Mesendoderm (in vitro differentiated cells): ENCODE measurements at regions not wholly inside any gene's neighbourhood (a gene's known extent, or its start where the extent isn't known, plus 50 kb on each side); places are given as distances from the start of the nearest gene placed in this dataset.

Experiments
- DNase-seq: peaks from one replicate; pipeline ENCODE4 v3.0.0; 2013
- H2AK5ac ChIP-seq: 2 replicates; pipeline ENCODE4 v1.6.1; 2013; ENCODE audit warnings: low read length, inconsistent platforms
- H2BK120ac ChIP-seq: 2 replicates; pipeline ENCODE4 v1.6.1; 2013; ENCODE audit warnings: low read depth, mild to moderate bottlenecking, low read length, moderate library complexity, mixed read lengths
- H2BK15ac ChIP-seq: replicated peaks from 2 replicates; pipeline ENCODE4 v1.6.1; 2013; ENCODE audit warnings: low read depth, mild to moderate bottlenecking, moderate library complexity
- H2BK5ac ChIP-seq: 2 replicates; pipeline ENCODE4 v1.6.1; 2013; ENCODE audit warnings: low read length, inconsistent platforms
- H3K18ac ChIP-seq: 2 replicates; pipeline ENCODE4 v1.6.1; 2013; ENCODE audit warnings: mild to moderate bottlenecking, low read length, mixed read lengths
- H3K23ac ChIP-seq: one replicate; pipeline ENCODE4 v1.6.1; 2013; ENCODE audit warnings: low read length
- H3K27ac ChIP-seq: 2 replicates; pipeline ENCODE4 v1.5.1; 2013; ENCODE audit warnings: low read depth, mild to moderate bottlenecking, inconsistent platforms, low read length, moderate library complexity
- H3K27me3 ChIP-seq: 2 replicates; pipeline ENCODE4 v1.6.1; 2013; ENCODE audit warnings: low read length, control low read depth, mild to moderate bottlenecking, inconsistent platforms; ENCODE audit not compliant: insufficient read depth, poor library complexity
- H3K36me3 ChIP-seq: 2 replicates; pipeline ENCODE4 v1.6.1; 2013; ENCODE audit warnings: low read length, inconsistent platforms; ENCODE audit not compliant: control insufficient read depth, insufficient read depth
- H3K4ac ChIP-seq: one replicate; pipeline ENCODE4 v1.6.1; 2013; ENCODE audit warnings: low read depth, mild to moderate bottlenecking, low read length, moderate library complexity
- H3K4me1 ChIP-seq: 2 replicates; pipeline ENCODE4 v1.6.1; 2013; ENCODE audit warnings: low read depth, low read length, inconsistent platforms; ENCODE audit not compliant: control insufficient read depth
- H3K4me2 ChIP-seq: 2 replicates; pipeline ENCODE4 v1.6.1; 2013; ENCODE audit warnings: low read length
- H3K4me3 ChIP-seq: 2 replicates; pipeline ENCODE4 v1.5.1; 2013; ENCODE audit warnings: mild to moderate bottlenecking, low read length
- H3K56ac ChIP-seq: one replicate; pipeline ENCODE4 v1.6.1; 2013; ENCODE audit warnings: low read length
- H3K79me1 ChIP-seq: 2 replicates; pipeline ENCODE4 v1.6.1; 2013; ENCODE audit warnings: low read length, inconsistent platforms
- H3K79me2 ChIP-seq: 2 replicates; pipeline ENCODE4 v1.6.1; 2013; ENCODE audit warnings: mild to moderate bottlenecking, low read length; ENCODE audit not compliant: control insufficient read depth, insufficient read depth
- H3K9ac ChIP-seq: 2 replicates; pipeline ENCODE4 v1.6.1; 2013; ENCODE audit warnings: low read length, inconsistent platforms
- H4K5ac ChIP-seq: one replicate; pipeline ENCODE4 v1.6.1; 2013; ENCODE audit warnings: low read length
- H4K8ac ChIP-seq: one replicate; pipeline ENCODE4 v1.6.1; 2013; ENCODE audit warnings: low read depth, mild to moderate bottlenecking, control low read depth, low read length, moderate library complexity
- WGBS: extraction: QIAGEN DNeasy Blood & Tissue Kit; methylation state at CpG from one replicate; pipeline ENCODE4 v1.1.7; 2013; ENCODE audit warnings: low lambda C conversion rate, missing lambda C conversion rate; ENCODE audit not compliant: insufficient coverage; ENCODE audit errors: extremely low coverage; 5-methylcytosine and 5-hydroxymethylcytosine counted together

- no peak overlapping the region for H4K5ac ChIP-seq
- H3K4ac ChIP-seq, result no peak overlapping the region
- no peak overlapping the region for H2BK5ac ChIP-seq
- no peaks in the 10 kb centered on the region for H3K79me2 ChIP-seq
- H3K4me3 ChIP-seq, result no peak overlapping the region
- H3K27me3 ChIP-seq, result no peaks in the 10 kb centered on the region
- no peak overlapping the region for H3K27ac ChIP-seq
- H2BK15ac ChIP-seq, result no peak overlapping the region
- H3K79me1 ChIP-seq, result no peaks in the 10 kb centered on the region
- H4K8ac ChIP-seq, result no peak overlapping the region
- H2AK5ac ChIP-seq, result no peak overlapping the region
- no peak for DNase-seq
- no peaks in the 10 kb centered on the region for H3K36me3 ChIP-seq
- no peak overlapping the region for H3K23ac ChIP-seq
- WGBS, result no CpG with 5 or more reads among the region's 1 CpG
- H3K18ac ChIP-seq, result no peak overlapping the region
- no peak overlapping the region for H3K4me2 ChIP-seq
- no peak overlapping the region for H3K56ac ChIP-seq
- H3K9ac ChIP-seq, result no peak overlapping the region
- no peaks in the 10 kb centered on the region for H3K4me1 ChIP-seq
- H2BK120ac ChIP-seq, result no peak overlapping the region
These were observed 450.1 kb upstream of the RASGRP1 start for GRCh38 chr15:39014682-39015081.

DNA sequence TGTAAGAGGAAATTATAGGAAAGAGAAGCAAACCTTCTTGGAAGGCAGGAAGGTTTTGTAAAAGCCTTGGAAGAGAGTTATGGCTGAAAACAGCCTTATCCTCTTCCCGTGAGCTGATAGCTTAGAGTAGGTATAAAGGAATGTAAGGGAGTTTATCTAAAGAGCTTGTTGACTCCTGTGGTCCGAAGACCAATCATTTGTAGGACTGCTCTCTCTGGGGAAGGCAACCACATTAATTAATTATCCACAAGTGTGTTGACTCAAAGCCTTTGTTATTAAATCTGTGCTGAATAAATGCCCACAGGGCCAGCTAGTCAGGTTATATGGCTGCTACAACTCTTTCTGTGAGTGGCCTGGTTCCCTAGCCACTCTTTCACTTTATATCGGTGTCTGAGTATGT, 452.1 kb upstream of the RASGRP1 start:
- no peak overlapping the region for H2BK5ac ChIP-seq
- no peak overlapping the region for H2BK15ac ChIP-seq
- H3K79me1 ChIP-seq, result no peaks in the 10 kb centered on the region
- DNase-seq, result no peak
- no peaks in the 10 kb centered on the region for H3K36me3 ChIP-seq
- H3K4me1 ChIP-seq, result no peaks in the 10 kb centered on the region
- no peak overlapping the region for H2BK120ac ChIP-seq
- H3K4me2 ChIP-seq, result no peak overlapping the region
- no peak overlapping the region for H3K27ac ChIP-seq
- no peak overlapping the region for H3K18ac ChIP-seq
- H4K8ac ChIP-seq, result no peak overlapping the region
- no peak overlapping the region for H3K4ac ChIP-seq
- H3K4me3 ChIP-seq, result no peak overlapping the region
- H3K9ac ChIP-seq, result no peak overlapping the region
- H4K5ac ChIP-seq, result no peak overlapping the region
- no peak overlapping the region for H3K56ac ChIP-seq
- no peaks in the 10 kb centered on the region for H3K27me3 ChIP-seq
- no peak overlapping the region for H3K23ac ChIP-seq
- H2AK5ac ChIP-seq, result no peak overlapping the region
- no peaks in the 10 kb centered on the region for H3K79me2 ChIP-seq
- no CpG with 5 or more reads among the region's 3 CpGs for WGBS

DNA sequence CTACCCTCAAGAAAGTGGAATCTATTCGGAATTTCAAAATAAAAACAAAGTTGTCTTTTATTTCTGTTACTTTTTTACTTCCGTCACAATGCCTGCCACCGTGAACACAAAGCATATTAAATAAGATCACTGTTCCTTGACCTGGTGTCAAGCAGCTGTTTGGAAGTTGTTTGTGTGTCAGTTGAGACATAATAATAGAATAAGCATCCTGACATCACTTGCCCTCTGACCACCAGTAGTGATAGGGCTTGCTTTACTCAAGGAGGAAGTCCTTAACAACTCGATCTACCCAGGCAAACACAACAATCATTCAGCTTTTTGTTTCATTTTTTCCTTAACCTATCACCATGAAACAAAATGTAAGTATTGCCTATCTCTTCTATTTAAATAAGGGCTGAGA, 454.4 kb upstream of the RASGRP1 start:
- Histone ChIP-seq H4K8ac (no peak overlapping the region), H2BK5ac (no peak overlapping the region), H3K79me1 (no peaks in the 10 kb centered on the region), H3K27ac (no peak overlapping the region), H2AK5ac (no peak overlapping the region), H3K18ac (no peak overlapping the region), H3K4me2 (no peak overlapping the region), H3K23ac (no peak overlapping the region), H3K4ac (no peak overlapping the region), H4K5ac (no peak overlapping the region), H3K79me2 (no peaks in the 10 kb centered on the region), H2BK120ac (no peak overlapping the region), H3K56ac (no peak overlapping the region), H3K4me1 (no peaks in the 10 kb centered on the region), H2BK15ac (no peak overlapping the region), H3K36me3 (no peaks in the 10 kb centered on the region), H3K9ac (no peak overlapping the region), H3K27me3 (no peaks in the 10 kb centered on the region), H3K4me3 (no peak overlapping the region)
- no peak for DNase-seq
- no CpG with 5 or more reads among the region's 4 CpGs for WGBS

DNA sequence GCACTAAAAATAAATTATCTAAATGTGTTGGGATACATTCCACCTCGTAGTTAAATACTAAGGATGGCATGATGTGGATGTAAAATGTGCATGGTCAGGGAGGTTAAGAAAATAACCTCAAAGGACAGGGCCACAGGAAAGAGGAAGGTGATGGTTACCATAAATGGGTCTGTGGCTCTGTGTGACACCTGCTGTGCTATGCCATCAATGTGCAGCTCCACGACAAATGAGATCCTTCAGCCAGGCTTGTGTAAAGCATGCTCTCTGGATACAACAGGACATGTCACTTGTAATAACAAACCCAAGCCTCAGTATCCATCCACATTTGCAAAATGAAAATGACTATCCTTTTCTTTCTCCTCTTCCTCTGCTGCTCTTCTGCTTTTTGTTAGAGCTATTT, 456.7 kb upstream of the RASGRP1 start:
- H3K4ac ChIP-seq, result no peak overlapping the region
- H3K23ac ChIP-seq, result no peak overlapping the region
- H3K4me1 ChIP-seq, result no peaks in the 10 kb centered on the region
- H3K4me3 ChIP-seq, result no peak overlapping the region
- no peak overlapping the region for H3K4me2 ChIP-seq
- H3K79me1 ChIP-seq, result no peaks in the 10 kb centered on the region
- no peak overlapping the region for H3K27ac ChIP-seq
- no peak overlapping the region for H2BK5ac ChIP-seq
- no peak overlapping the region for H3K18ac ChIP-seq
- WGBS, result no CpG with 5 or more reads among the region's 2 CpGs
- H3K9ac ChIP-seq, result no peak overlapping the region
- no peak overlapping the region for H4K5ac ChIP-seq
- no peak overlapping the region for H2AK5ac ChIP-seq
- no peak overlapping the region for H2BK15ac ChIP-seq
- H2BK120ac ChIP-seq, result no peak overlapping the region
- no peak overlapping the region for H4K8ac ChIP-seq
- no peak overlapping the region for H3K56ac ChIP-seq
- H3K27me3 ChIP-seq, result no peaks in the 10 kb centered on the region
- H3K79me2 ChIP-seq, result no peaks in the 10 kb centered on the region
- H3K36me3 ChIP-seq, result no peaks in the 10 kb centered on the region
- DNase-seq, result no peak

DNA sequence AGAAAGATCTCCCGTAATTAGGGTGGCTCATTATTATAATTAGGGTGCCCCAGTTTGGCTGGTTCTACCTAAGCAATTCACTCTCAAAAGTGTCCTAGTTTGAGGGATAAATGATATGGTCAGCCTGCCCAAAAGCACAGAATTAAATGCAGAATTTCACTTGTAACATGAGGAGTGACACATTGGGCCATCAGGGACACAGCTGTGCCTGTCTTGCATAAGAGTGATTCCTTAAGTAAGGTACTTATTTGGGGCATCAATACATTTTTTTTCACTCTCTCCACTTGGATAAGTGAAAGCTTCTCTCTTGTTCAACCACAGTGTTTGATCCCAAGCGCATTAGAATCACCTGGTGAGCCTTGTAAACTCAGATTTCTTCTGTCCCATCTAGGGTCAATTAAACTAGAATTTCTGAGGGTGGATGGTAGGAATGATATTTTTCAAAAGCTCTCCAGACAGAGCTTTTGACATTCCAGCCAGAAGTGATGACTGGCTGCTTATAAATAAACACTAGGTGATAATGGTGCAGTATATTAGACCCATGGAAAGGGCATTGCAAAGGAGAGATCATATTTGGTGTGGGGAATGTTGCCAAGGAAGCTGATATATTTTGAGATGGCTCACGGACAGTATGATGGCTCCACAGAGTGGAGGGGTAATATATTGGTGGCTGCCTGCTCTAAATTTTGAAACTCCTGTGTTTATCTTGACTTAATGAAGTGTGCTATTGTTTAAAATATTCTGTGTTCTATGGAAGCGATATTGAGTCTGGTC, 458.1 kb upstream of the RASGRP1 start:
- Histone ChIP-seq H3K9ac (no peak overlapping the region), H4K5ac (no peak overlapping the region), H3K36me3 (no peaks in the 10 kb centered on the region), H3K79me1 (no peaks in the 10 kb centered on the region), H2BK15ac (no peak overlapping the region), H3K27me3 (no peaks in the 10 kb centered on the region), H3K79me2 (no peaks in the 10 kb centered on the region), H3K23ac (no peak overlapping the region), H3K56ac (no peak overlapping the region), H3K4me3 (no peak overlapping the region), H3K4me1 (no peaks in the 10 kb centered on the region), H4K8ac (no peak overlapping the region), H3K27ac (no peak overlapping the region), H2AK5ac (no peak overlapping the region), H3K4me2 (no peak overlapping the region), H3K18ac (no peak overlapping the region), H2BK5ac (no peak overlapping the region), H3K4ac (no peak overlapping the region), H2BK120ac (no peak overlapping the region)
- no CpG with 5 or more reads among the region's 4 CpGs for WGBS
- DNase-seq, result no peak

DNA sequence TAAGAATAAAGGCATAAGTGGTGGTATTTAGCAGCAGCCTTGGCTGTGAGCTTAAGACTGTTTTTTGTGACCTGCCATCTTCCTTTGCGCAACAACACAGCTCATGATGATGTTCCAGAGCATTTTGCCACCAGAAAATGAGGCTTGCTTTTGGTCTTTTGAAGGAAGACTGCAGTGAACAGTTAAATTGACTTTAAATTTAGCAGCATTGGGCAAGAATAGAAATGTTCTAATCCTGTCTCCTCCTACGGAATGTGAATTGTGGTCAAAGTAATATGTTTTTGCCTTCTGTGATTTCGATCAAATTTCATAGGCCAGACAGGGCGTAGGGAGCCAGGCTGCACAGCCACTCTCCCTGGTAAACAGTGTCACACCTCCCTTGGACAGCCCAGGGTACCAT, 460.7 kb upstream of the RASGRP1 start:
- Histone ChIP-seq H3K79me2 (no peaks in the 10 kb centered on the region), H3K4me1 (no peaks in the 10 kb centered on the region), H3K79me1 (no peaks in the 10 kb centered on the region), H3K4ac (no peak overlapping the region), H2BK15ac (no peak overlapping the region), H2BK120ac (no peak overlapping the region), H3K36me3 (no peaks in the 10 kb centered on the region), H3K27ac (no peak overlapping the region), H4K8ac (no peak overlapping the region), H3K4me3 (no peak overlapping the region), H3K56ac (no peak overlapping the region), H2BK5ac (no peak overlapping the region), H3K27me3 (no peaks in the 10 kb centered on the region), H2AK5ac (no peak overlapping the region), H3K4me2 (no peak overlapping the region), H3K9ac (no peak overlapping the region), H3K18ac (no peak overlapping the region), H3K23ac (no peak overlapping the region), H4K5ac (no peak overlapping the region)
- no CpG with 5 or more reads among the region's 4 CpGs for WGBS
- no peak for DNase-seq
